NCI-H69 (cell line): ENCODE measurements at regions not wholly inside any gene's neighbourhood (a gene's known extent, or its start where the extent isn't known, plus 50 kb on each side); places are given as distances from the start of the nearest gene placed in this dataset.
"Not testable (repeated sequence)": the region's sequence is repeated elsewhere in the genome, so short reads cannot be mapped to it uniquely, and the experiment has no call there.

Experiments
- DNase-seq: peaks from one replicate; lab custom pipeline; 2025; lab: John Stamatoyannopoulos, UW

- DNase-seq, result no peak
These were observed 189.9 kb upstream of the UFM1 start for GRCh38 chr13:38159710-38160109.

DNA sequence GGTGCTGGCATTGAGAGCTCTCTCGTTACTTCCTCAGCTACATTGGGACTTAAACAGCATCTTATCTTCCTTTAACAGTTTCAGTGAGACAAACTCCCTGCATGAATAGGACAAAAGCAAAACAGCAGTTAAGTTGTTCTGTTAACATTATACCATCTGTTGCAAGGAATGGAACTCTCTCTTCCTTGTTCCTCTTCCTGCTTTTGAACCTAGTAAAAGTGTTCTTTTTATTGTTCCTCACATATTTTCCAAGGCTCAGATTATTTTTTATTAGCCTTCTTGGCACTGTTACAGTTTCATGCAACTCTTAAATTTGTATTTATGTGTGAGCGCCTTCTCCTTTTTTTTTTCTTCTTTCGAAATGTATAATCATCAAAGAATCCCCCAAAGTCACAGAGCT, 202.6 kb upstream of the UFM1 start:
- peak; percentile 5 for DNase-seq

GRCh38 chr13:38141792-38142191, 207.9 kb upstream of the UFM1 start:
- no peak for DNase-seq

- DNase-seq, result no peak
These were observed 214.1 kb upstream of the UFM1 start for GRCh38 chr13:38135592-38135991.

DNA sequence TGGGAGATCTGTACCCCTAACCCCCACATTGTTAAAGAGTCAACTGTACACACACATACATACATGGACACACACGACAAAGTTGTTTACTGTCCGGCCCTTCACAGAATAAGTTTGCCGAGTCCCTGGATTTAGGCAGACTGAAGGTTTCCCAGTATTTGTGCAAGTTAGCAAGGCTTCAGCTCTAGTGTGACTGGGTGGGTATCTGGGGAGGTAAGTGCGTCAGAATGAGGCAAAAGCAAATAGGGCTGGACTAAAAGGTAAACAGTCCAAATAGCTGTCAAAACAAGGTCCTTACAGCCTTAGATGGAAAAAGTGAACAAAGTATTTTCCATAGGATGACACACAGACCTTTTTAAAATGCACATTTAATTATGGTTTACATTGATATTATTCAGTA, 228.4 kb upstream of the UFM1 start:
- no peak for DNase-seq

DNA sequence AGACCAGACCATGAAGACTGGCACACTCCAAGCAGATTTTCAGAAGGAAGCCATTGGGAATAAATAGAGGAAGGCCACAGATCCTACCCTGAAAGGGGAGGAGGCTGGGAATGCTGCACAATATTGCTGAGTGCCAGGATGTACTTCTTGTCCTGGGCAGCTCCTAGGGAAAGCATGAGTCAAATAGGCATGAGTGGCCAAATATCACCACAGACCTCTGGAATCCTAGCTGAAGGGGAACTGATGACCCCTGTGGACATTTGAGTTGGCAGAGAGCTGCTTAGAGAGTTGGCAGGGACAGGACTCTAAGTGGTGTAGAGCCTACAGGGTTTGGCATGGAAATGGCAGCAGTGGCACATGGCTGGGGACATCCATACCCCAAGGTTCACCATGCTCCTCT, 234.3 kb upstream of the TRPC4 start:
- DNase-seq, result no peak

GRCh38 chr13:38099751-38100150, 230.2 kb upstream of the TRPC4 start:
- DNase-seq, result no peak

DNA sequence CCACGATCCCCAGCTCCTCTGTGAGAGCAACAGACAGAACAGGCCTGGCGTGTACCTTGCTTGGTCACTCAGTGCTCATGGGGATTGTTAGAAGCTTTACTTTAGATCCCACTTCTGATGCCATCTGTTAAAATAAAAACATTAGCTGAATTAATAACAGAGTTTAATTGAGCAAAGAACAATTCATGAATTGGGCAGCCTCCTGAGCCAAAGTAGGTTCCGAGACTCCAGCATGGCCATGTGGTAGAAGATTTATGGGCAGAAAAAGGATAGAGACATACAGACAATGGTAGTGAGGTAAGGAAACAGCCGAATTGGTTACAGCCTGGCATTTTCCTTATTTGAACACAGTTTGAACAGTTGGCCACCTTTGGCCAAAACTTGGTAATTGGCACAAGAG, 223.9 kb upstream of the TRPC4 start:
- peak; percentile 91 for DNase-seq

DNA sequence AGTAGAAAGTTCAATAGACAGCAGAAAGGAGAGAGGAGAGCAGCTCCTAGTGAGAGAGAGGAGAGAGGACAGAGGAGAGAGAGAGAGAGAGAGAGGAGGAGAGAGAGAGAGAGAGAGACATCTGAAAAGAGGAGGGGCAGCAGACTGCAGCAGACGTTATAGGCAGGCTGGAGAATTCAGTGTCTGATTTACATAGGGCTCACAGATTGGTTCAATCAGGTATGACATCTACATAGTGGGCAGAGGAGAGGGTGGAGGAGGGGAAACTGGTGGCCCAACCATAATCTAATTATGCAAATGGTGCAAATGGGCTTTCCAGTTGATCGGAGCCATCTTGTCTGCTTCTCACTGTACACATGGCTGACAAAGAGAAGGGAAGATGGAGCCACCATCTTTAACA, 221.3 kb upstream of the TRPC4 start:
- DNase-seq, result peak; percentile 68

DNA sequence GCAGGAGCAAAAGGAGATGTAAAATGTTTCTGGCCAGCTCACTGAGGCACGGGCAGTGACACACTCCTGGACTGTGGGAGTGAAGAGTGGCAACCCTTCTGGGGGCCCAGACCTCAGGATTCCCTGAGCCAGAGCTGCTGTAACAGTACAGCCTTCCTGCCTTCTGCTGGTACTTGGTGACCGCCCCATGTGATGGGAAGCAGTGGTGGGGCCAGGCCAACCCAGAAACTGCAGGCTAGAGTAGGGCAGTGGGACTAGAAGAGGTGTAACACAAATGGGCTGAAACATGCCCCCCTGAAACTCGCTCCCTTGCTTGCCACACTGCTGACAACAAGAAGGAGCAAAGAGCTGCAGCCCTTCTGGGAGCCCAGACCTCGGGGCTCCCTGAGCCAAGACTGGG, 217.1 kb upstream of the TRPC4 start:
- DNase-seq, result no peak

- DNase-seq, result no peak
These were observed 216.4 kb upstream of the TRPC4 start for GRCh38 chr13:38086013-38086412.

- DNase-seq, result no peak
These were observed 204.4 kb upstream of the TRPC4 start for GRCh38 chr13:38073931-38074330.

DNA sequence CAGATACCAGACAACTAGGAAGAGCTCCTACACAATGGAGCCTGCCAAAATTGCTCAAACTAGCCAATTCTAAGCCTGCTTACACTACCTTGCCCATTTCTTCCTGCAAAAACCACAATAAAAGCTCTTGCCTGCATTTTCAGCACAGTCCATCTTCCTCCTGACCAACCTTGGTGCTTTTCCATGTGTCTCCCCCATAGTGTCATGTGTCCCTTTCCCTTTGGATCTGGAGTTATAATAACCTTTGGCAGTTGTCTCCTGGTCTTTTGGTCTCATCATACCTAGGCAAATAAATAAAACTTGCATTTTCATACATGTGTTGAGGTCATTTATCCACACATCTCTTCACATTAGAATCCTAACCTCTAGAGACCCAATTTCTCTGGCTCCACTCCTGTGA, 203.1 kb upstream of the TRPC4 start:
- DNase-seq, result no peak

- not testable (repeated sequence) for DNase-seq
These were observed 201.8 kb upstream of the TRPC4 start for GRCh38 chr13:38071340-38071739.

- no peak for DNase-seq
These were observed 184.3 kb upstream of the TRPC4 start for GRCh38 chr13:38053896-38054295.

DNA sequence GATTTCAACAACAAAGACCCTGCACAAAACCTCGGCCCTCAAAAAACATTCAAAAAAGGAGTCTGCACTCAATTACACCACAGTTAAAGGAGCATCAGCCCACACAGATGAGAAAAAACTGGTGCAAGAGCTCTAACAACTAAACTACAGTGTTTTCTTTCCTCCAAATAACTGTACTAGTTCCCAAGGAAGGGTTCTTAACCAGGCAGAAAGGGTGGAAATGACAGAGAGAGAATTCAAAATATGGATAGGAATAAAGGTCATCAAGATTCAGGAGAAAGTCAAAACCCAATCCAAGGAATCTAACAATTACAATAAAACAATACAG, 176.4 kb upstream of the TRPC4 start:
- no peak for DNase-seq

DNA sequence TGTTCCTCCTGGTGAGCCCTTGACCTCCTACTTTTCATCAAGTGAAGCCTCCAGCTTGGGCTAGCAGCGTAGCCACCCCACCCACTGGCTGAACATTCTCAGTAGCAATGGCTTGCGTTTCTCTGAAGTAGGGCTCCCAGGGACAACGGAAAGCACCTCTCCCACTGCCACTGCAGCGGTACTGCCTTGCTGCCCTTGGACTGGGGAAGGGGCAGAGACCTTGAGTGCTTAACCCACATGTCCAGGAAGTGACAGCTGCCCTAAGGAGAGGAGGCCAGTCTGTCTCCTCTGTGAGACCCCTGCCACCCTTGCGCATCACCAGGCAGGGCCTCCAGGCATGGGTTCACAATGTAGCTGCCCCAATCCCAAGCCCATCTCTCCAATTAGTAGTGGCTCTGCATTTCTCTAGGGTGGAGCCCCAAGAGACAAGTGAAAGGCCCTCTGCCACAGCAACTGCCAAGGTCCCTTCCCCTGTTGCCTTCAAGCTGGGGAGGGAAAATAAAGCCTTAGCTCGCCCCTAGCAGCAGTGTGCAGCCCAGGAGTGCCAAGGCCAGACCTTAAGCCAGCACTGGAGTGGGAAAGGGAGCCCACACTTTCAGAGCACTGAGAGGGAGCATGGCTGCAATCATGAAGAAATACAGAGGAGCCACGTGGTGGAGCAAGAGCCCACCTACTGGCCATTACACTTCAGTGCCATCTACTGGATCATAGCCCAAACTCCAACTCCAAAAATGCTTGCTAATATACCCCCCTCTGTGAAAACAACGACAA, 175.9 kb upstream of the TRPC4 start:
- peak; percentile 54 for DNase-seq

DNA sequence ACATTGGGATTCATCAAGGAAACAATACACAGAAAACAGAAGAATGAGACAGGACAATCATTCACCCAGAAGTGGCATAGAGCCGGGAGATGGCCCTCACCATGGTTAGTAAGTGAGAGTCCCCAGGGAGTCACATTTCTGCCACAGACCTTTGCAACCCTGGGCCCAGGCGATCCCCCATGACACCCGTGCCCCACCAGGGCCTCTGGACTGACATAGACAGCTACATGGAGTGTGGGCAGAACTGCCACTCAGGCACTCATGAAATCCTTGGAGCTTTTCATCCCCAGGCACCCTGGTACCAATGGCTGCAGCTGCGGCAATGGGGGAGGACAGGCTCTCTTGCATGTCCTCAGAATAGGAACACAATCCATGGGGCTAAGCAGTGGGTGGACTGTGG, 174.5 kb upstream of the TRPC4 start:
- no peak for DNase-seq

GRCh38 chr13:38042771-38043170, 173.2 kb upstream of the TRPC4 start:
- DNase-seq, result no peak

DNA sequence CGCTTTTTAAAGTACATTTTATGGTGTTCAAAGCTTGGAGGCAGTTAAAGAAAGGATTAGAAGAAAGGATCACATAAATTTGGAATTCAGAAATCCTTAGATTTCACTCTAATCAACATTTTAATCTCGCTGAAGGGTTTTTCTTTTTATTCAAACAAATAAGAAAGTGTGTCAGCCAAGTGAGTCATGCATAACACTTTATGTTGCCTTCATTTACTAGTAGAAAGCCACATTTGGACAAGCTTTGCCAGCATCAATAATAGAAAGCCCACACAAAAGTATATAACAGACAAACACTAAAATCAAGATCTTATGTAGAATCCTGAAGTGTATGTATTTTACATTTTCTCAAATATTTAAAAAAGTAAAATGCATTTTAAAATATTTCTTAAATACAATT, 154.9 kb upstream of the TRPC4 start:
- DNase-seq, result no peak

GRCh38 chr13:38017320-38017719, 147.7 kb upstream of the TRPC4 start:
- DNase-seq, result no peak

GRCh38 chr13:38013676-38014075, 144.1 kb upstream of the TRPC4 start:
- no peak for DNase-seq

- no peak for DNase-seq
These were observed 142.5 kb upstream of the TRPC4 start for GRCh38 chr13:38012096-38012495.

- peak; percentile 72 for DNase-seq
These were observed 139.1 kb upstream of the TRPC4 start for GRCh38 chr13:38008636-38009035.

- DNase-seq, result peak; percentile 86
These were observed 133.0 kb upstream of the TRPC4 start for GRCh38 chr13:38002606-38003005.
